Esophagus muscularis mucosa (tissue), 4 donors: ENCODE measurements at regions not wholly inside any gene's neighbourhood (a gene's known extent, or its start where the extent isn't known, plus 50 kb on each side); places are given as distances from the start of the nearest gene placed in this dataset.

ENCODE experiments used
- CTCF ChIP-seq, 3 experiments: fragments of 200-600 bp in 2 of 3; fragments of 450-650 bp in 1 of 3; sonication (generic) in 2 of 3; IDR thresholded peaks; one replicate each; pipeline ENCODE4 v1.5.1; 2017 to 2019; ENCODE audit warnings: antibody characterized with exemption in 3 of 3, mild to moderate bottlenecking in 2 of 3, moderate library complexity in 1 of 3
- EP300 ChIP-seq: sonication (generic); formaldehyde crosslinking; IDR thresholded peaks from one replicate; pipeline ENCODE4 v1.6.1; 2017; ENCODE audit warnings: antibody characterized with exemption
- POLR2A ChIP-seq: fragments of 450-650 bp; IDR thresholded peaks from one replicate; pipeline ENCODE4 v1.6.1; 2017; ENCODE audit warnings: antibody characterized with exemption, moderate library complexity, mild to moderate bottlenecking, low read depth
- POLR2AphosphoS5 ChIP-seq, 2 donors: sonication (generic); formaldehyde crosslinking; IDR thresholded peaks; one replicate each; pipeline ENCODE4 v1.6.1; 2017; ENCODE audit warnings: antibody characterized with exemption in 2 of 2

- TF ChIP-seq CTCF (IDR thresholded peaks at IDR 0.05) (no peak), POLR2A (no peak), EP300 (no peak), POLR2AphosphoS5 (IDR thresholded peaks at IDR 0.05) (no peak)
These were observed 487.7 kb downstream of the GADD45G start for GRCh38 chr9:90092508-90092907.
